Left colon (tissue), 2 donors: ENCODE measurements at regions not wholly inside any gene's neighbourhood (a gene's known extent, or its start where the extent isn't known, plus 50 kb on each side); places are given as distances from the start of the nearest gene placed in this dataset.

ENCODE experiments used
- ATAC-seq: fragments of 200-7000 bp; cut with Tn5 transposase; one replicate; pipeline ENCODE4 v1.9.1; 2020; ENCODE audit warnings: mild to moderate bottlenecking, moderate library complexity
- DNase-seq, 2 donors: peaks; one replicate each; pipeline ENCODE4 v3.0.0-alpha.2; 2020
- intact Hi-C, 2 donors: fragments of 100-400 bp; cut with DNase I in 1 of 2; cut with micrococcal nuclease in 1 of 2; formaldehyde crosslinking; loops; one replicate each; pipeline versions ENCODE4 v1.11.2 to v1.14.0; 2022; cut with DNase I, micrococcal nuclease
- donor health status: DM: no; HTN: no; CAD: no.
- donor health status: DM: yes; HTN: yes; CAD: no.

GRCh38 chr6:121994919-121995318 is 404.5 kb upstream of the HSF2 start:
- no peak for DNase-seq
- intact Hi-C loops: no loop called here

GRCh38 chr6:121998631-121999030 is 400.8 kb upstream of the HSF2 start:
- ATAC-seq (no peak), DNase-seq (no peak)
- intact Hi-C loops: no loop called here

More at GRCh38 chr6:121994919-121995318, 404.5 kb upstream of the HSF2 start:
- ATAC-seq: no peak

GRCh38 chr6:121999456-122000065 is 399.9 kb upstream of the HSF2 start:
- intact Hi-C loops: no loop called here
- no peak for DNase-seq
- no peak for ATAC-seq

- ATAC-seq (no peak), DNase-seq (no peak)
- intact Hi-C loops: no loop called here
These were observed 393.8 kb upstream of the HSF2 start for GRCh38 chr6:122005661-122006060.

- DNase-seq (no peak), ATAC-seq (no peak)
- intact Hi-C loops: no loop called here
These were observed 392.1 kb upstream of the HSF2 start for GRCh38 chr6:122007339-122007738.

- no peak for DNase-seq
These were observed 391.1 kb upstream of the HSF2 start for GRCh38 chr6:122008101-122008999.

GRCh38 chr6:122009000-122009350 is 390.5 kb upstream of the HSF2 start:
- intact Hi-C loops: no loop called here
- DNase-seq (no peak), ATAC-seq (no peak)

More at GRCh38 chr6:122008101-122008999, 391.1 kb upstream of the HSF2 start:
- ATAC-seq: no peak
- intact Hi-C loops: no loop called here

- ATAC-seq: no peak
- intact Hi-C loops: no loop called here
- DNase-seq: no peak
These were observed 386.9 kb upstream of the HSF2 start for GRCh38 chr6:122012578-122012977.

GRCh38 chr6:122014961-122015360 is 384.5 kb upstream of the HSF2 start:
- ATAC-seq: no peak
- intact Hi-C loops: no loop called here
- DNase-seq: no peak

- ATAC-seq: no peak
- intact Hi-C loops: no loop called here
- DNase-seq: no peak
These were observed 378.7 kb upstream of the HSF2 start for GRCh38 chr6:122020588-122021264.

- ATAC-seq: no peak
- intact Hi-C loops: no loop called here
- no peak for DNase-seq
These were observed 374.3 kb upstream of the HSF2 start for GRCh38 chr6:122025104-122025503.

- DNase-seq: no peak
- no peak for ATAC-seq
- intact Hi-C loops: no loop called here
These were observed 372.7 kb upstream of the HSF2 start for GRCh38 chr6:122026582-122027369.

GRCh38 chr6:122028933-122029522 is 370.4 kb upstream of the HSF2 start:
- ATAC-seq (no peak), DNase-seq (no peak)
- intact Hi-C loops: no loop called here

GRCh38 chr6:122033564-122034181 is 365.8 kb upstream of the HSF2 start:
- DNase-seq (no peak), ATAC-seq (peak; percentile 62)
- intact Hi-C loops: no loop called here

GRCh38 chr6:122035173-122035572 is 364.3 kb upstream of the HSF2 start:
- ATAC-seq (no peak), DNase-seq (no peak)
- intact Hi-C loops: no loop called here

GRCh38 chr6:122040261-122040660 is 359.2 kb upstream of the HSF2 start:
- ATAC-seq (no peak), DNase-seq (no peak)
- intact Hi-C loops: no loop called here

- DNase-seq: no peak
- intact Hi-C loops: no loop called here
- no peak for ATAC-seq
These were observed 357.1 kb upstream of the HSF2 start for GRCh38 chr6:122042380-122042779.

- no peak for ATAC-seq
- intact Hi-C loops: no loop called here
- DNase-seq: no peak
These were observed 356.3 kb upstream of the HSF2 start for GRCh38 chr6:122042960-122043735.
